ENCODE measurements at regions not wholly inside any gene's neighbourhood (a gene's known extent, or its start where the extent isn't known, plus 50 kb on each side); places are given as distances from the start of the nearest gene placed in this dataset.

- no peak for TF ChIP-seq REST (IDR thresholded peaks at IDR 0.05; ENCODE audit: low read depth)
Observed at GRCh38 chr17:15112846-15113617, 152.1 kb downstream of the PMP22 start (continued).

DNA sequence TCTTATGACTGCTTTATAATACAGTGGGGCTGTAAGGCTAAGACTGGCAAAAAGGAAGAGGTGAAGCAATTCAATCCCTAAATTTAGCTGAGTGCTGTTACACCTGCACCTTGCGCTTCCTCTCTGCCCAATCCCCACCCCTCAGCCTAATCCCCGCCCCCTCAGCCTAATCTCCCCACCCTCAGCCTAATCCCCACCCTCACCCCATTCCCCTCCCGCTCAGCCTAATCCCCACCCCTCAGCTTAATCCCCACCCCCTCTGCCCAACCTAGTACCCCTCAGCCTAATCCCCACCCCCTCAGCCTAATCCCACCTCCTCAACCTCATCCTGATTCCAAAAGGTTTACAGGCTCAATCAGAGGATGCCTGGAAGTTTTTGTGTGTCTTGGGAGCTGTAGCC, 155.5 kb downstream of the PMP22 start:
- Histone ChIP-seq H3K9me2 (ENCODE audit: insufficient read depth) (no peaks in the 10 kb centered on the region), H3K9me3 (ENCODE audit: control insufficient read depth in 1 of 2, insufficient read depth in 1 of 2, low read depth in 1 of 2, low read length in 2 of 2) (no peaks in the 10 kb centered on the region), H4K20me1 (ENCODE audit: insufficient read depth) (no peaks in the 10 kb centered on the region), H3K4me1 (ENCODE audit: control insufficient read depth in 1 of 2, insufficient read depth in 2 of 2, low read length in 2 of 2) (peaks cover 0 to 13% of the 10 kb centered on the region in 2 experiments; a peak in 2 of 4 replicates), H3K9ac (ENCODE audit: low read length) (no peak overlapping the region), H3K27me3 (ENCODE audit: insufficient read depth, low read length) (no peaks in the 10 kb centered on the region), H3K36me3 (ENCODE audit: control insufficient read depth in 1 of 2, insufficient read depth in 2 of 2, low read length in 2 of 2) (no peaks in the 10 kb centered on the region), H2AFZ (ENCODE audit: low read depth, low read length, poor library complexity, severe bottlenecking) (no peak overlapping the region), H3K27ac (ENCODE audit: low read depth, low read length) (no peak overlapping the region), H3K79me2 (ENCODE audit: insufficient read depth, low read length) (no peaks in the 10 kb centered on the region), H3K4me3 (replicated peaks in 1 of 2; ENCODE audit: low read depth in 1 of 2, low read length in 2 of 2) (no peak overlapping the region), H3K4me2 (ENCODE audit: low read length) (no peak overlapping the region)
- ATAC-seq (no peak), DNase-seq (ENCODE audit: low read depth, low spot score) (no peak)
- CTCF ChIA-PET = interaction anchor here (0.5 kb wide), 1 partner anchor 18 kb away, joined by 3 read pairs; no protein-coding TSS in a partner anchor
- TF ChIP-seq CTCF (IDR thresholded peaks at IDR 0.05 in 2 of 3, conservative IDR thresholded peaks at IDR 0.05 in 1 of 3; ENCODE audit: borderline replicate concordance in 1 of 3, insufficient read depth in 1 of 3, low read depth in 2 of 3, low read length in 2 of 3) = no peak
- TF ChIP-seq ZFX (IDR thresholded peaks at IDR 0.05) = no peak
- TF ChIP-seq EZH2 (IDR thresholded peaks at IDR 0.05) = no peak
- no TSS peak for BruUV-seq (replicated peaks)
- RAD21 ChIA-PET (ENCODE audit: low non-redundant PET in 1 of 2, low total read pairs in 2 of 2, uncharacterized antibody in 2 of 2, unreplicated experiment in 2 of 2) = no interaction called here
- POLR2A ChIA-PET = no interaction called here
- intact Hi-C loops (cut with micrococcal nuclease) = no loop called here
